DND-41 (cell line): ENCODE measurements at regions not wholly inside any gene's neighbourhood (a gene's known extent, or its start where the extent isn't known, plus 50 kb on each side); places are given as distances from the start of the nearest gene placed in this dataset.

Experiments
- ATAC-seq: fragments of 200-7000 bp; cut with Tn5 transposase; 3 replicates; pipeline ENCODE4 v1.9.1; 2021; ENCODE audit warnings: low read depth; ENCODE audit not compliant: insufficient read depth
- DNase-seq: peaks from one replicate; pipeline ENCODE4 v3.0.0-alpha.2; 2020
- H2AFZ ChIP-seq: 2 replicates; pipeline ENCODE4 v1.6.0; 2012; ENCODE audit warnings: low read depth, low read length
- H3K27ac ChIP-seq: 2 replicates; pipeline ENCODE4 v1.5.1; 2012; ENCODE audit warnings: low read length, inconsistent platforms
- H3K27me3 ChIP-seq: fragments of 200-600 bp; sonication (generic); 2 replicates; pipeline ENCODE4 v1.6.0; 2012; ENCODE audit warnings: low read length, mild to moderate bottlenecking, inconsistent platforms; ENCODE audit not compliant: insufficient read depth, poor library complexity
- H3K36me3 ChIP-seq: 2 replicates; pipeline ENCODE4 v1.5.1; 2012; ENCODE audit warnings: low read length, inconsistent platforms; ENCODE audit not compliant: insufficient read depth
- H3K4me1 ChIP-seq: 2 replicates; pipeline ENCODE4 v1.5.1; 2012; ENCODE audit warnings: mild to moderate bottlenecking, low read length; ENCODE audit not compliant: insufficient read depth
- H3K4me2 ChIP-seq: 2 replicates; pipeline ENCODE4 v1.6.0; 2012; ENCODE audit warnings: mild to moderate bottlenecking, moderate library complexity, low read length, inconsistent platforms; ENCODE audit not compliant: insufficient read depth
- H3K4me3 ChIP-seq, 2 experiments: fragments of 200-600 bp in 1 of 2; shearing (Covaris generic) in 1 of 2; 2 replicates each; pipeline ENCODE4 v1.5.1; 2012 to 2016; ENCODE audit warnings: inconsistent platforms in 2 of 2, low read length in 2 of 2, mild to moderate bottlenecking in 2 of 2, low read depth in 1 of 2, moderate library complexity in 1 of 2
- H3K79me2 ChIP-seq: 2 replicates; pipeline ENCODE4 v1.6.0; 2012; ENCODE audit warnings: low read length, inconsistent platforms; ENCODE audit not compliant: insufficient read depth
- H3K9ac ChIP-seq: 2 replicates; pipeline ENCODE4 v1.6.0; 2012; ENCODE audit warnings: low read depth, mild to moderate bottlenecking, inconsistent platforms, low read length, moderate library complexity
- H3K9me3 ChIP-seq: 2 replicates; pipeline ENCODE4 v1.5.1; 2012; ENCODE audit warnings: low read length, moderate library complexity, mild to moderate bottlenecking, inconsistent platforms; ENCODE audit not compliant: insufficient read depth, severe bottlenecking
- H4K20me1 ChIP-seq: 2 replicates; pipeline ENCODE4 v1.6.0; 2012; ENCODE audit warnings: low read length; ENCODE audit not compliant: insufficient read depth
- CTCF ChIP-seq: IDR thresholded peaks from 2 replicates; pipeline ENCODE4 v1.5.1; 2012; ENCODE audit warnings: borderline replicate concordance, low read length, moderate library complexity, mild to moderate bottlenecking; ENCODE audit not compliant: poor library complexity, severe bottlenecking; ENCODE audit errors: extremely low read depth
- EZH2 ChIP-seq: IDR thresholded peaks from 3 replicates; pipeline ENCODE4 v1.6.1; 2012; ENCODE audit warnings: borderline replicate concordance, low read depth, mild to moderate bottlenecking, moderate library complexity, low read length, inconsistent platforms; ENCODE audit not compliant: severe bottlenecking

- no peaks in the 10 kb centered on the region for H3K4me1 ChIP-seq
- no peaks in the 10 kb centered on the region for H3K9me3 ChIP-seq
- H4K20me1 ChIP-seq = no peaks in the 10 kb centered on the region
- TF ChIP-seq CTCF (no peak), EZH2 (no peak)
- H3K27me3 ChIP-seq = no peaks in the 10 kb centered on the region
- H3K79me2 ChIP-seq = no peaks in the 10 kb centered on the region
- ATAC-seq (no peak), DNase-seq (no peak)
- H3K4me3 ChIP-seq = no peak overlapping the region
- no peak overlapping the region for H3K27ac ChIP-seq
- H3K36me3 ChIP-seq = no peaks in the 10 kb centered on the region
- H3K4me2 ChIP-seq = no peak overlapping the region
- no peak overlapping the region for H3K9ac ChIP-seq
- no peak overlapping the region for H2AFZ ChIP-seq
Measured at GRCh38 chr2:119063177-119063576, 95.4 kb downstream of the C1QL2 start.

- Histone ChIP-seq H3K4me2 (no peak overlapping the region), H3K36me3 (no peaks in the 10 kb centered on the region), H2AFZ (no peak overlapping the region), H3K4me3 (no peak overlapping the region), H3K4me1 (no peaks in the 10 kb centered on the region), H3K79me2 (no peaks in the 10 kb centered on the region), H3K9ac (no peak overlapping the region), H3K27ac (no peak overlapping the region), H3K9me3 (no peaks in the 10 kb centered on the region), H4K20me1 (no peaks in the 10 kb centered on the region), H3K27me3 (no peaks in the 10 kb centered on the region)
- DNase-seq = no peak
- TF ChIP-seq EZH2 (no peak), CTCF (no peak)
- ATAC-seq = no peak
Measured at GRCh38 chr2:119062652-119063051, 95.9 kb downstream of the C1QL2 start.

GRCh38 chr2:119062179-119062578, 96.4 kb downstream of the C1QL2 start:
- Histone ChIP-seq H3K27me3 (no peaks in the 10 kb centered on the region), H3K4me2 (no peak overlapping the region), H3K79me2 (no peaks in the 10 kb centered on the region), H3K27ac (no peak overlapping the region), H3K4me1 (no peaks in the 10 kb centered on the region), H4K20me1 (no peaks in the 10 kb centered on the region), H2AFZ (no peak overlapping the region), H3K36me3 (no peaks in the 10 kb centered on the region), H3K9me3 (no peaks in the 10 kb centered on the region), H3K9ac (no peak overlapping the region), H3K4me3 (no peak overlapping the region)
- no peak for TF ChIP-seq CTCF
- TF ChIP-seq EZH2 = no peak
- ATAC-seq = no peak
- DNase-seq = no peak

- no peak overlapping the region for H3K4me3 ChIP-seq
- H3K27me3 ChIP-seq = no peaks in the 10 kb centered on the region
- no peak overlapping the region for H3K4me2 ChIP-seq
- TF ChIP-seq EZH2 = no peak
- TF ChIP-seq CTCF = no peak
- H3K4me1 ChIP-seq = no peaks in the 10 kb centered on the region
- no peaks in the 10 kb centered on the region for H3K9me3 ChIP-seq
- no peaks in the 10 kb centered on the region for H3K79me2 ChIP-seq
- H3K9ac ChIP-seq = no peak overlapping the region
- no peak overlapping the region for H2AFZ ChIP-seq
- ATAC-seq (no peak), DNase-seq (no peak)
- H4K20me1 ChIP-seq = no peaks in the 10 kb centered on the region
- no peak overlapping the region for H3K27ac ChIP-seq
- H3K36me3 ChIP-seq = no peaks in the 10 kb centered on the region
Measured at GRCh38 chr2:119059940-119060339, 98.6 kb downstream of the C1QL2 start.
